ENCODE measurements at regions not wholly inside any gene's neighbourhood (a gene's known extent, or its start where the extent isn't known, plus 50 kb on each side); places are given as distances from the start of the nearest gene placed in this dataset.
"Not testable (repeated sequence)": the region's sequence is repeated elsewhere in the genome, so short reads cannot be mapped to it uniquely, and the experiment has no call there.

DNA sequence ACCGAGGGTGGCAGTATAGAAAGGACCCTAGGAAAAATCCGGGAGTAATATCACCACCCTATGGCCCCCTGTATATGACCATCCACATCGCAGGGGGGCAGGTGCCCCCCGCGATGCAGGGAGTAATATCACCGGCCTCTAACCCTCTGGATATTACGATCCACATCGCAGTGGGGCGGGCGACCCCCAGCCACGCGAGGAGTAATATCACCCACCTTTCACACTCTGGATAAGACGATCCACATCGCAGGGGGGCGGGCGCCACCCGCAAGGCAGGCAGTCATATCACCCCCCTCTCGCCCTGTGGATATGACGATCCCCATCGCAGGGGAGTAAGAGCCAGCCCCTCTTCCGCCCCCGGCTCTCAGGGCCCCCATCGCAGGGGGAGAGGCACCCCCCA, 76.7 kb upstream of the RUBCNL start:
- DNase-seq = no peak

- DNase-seq = not testable (repeated sequence)
Measured at GRCh38 chr13:46460223-46460622, 73.2 kb upstream of the RUBCNL start.

DNA sequence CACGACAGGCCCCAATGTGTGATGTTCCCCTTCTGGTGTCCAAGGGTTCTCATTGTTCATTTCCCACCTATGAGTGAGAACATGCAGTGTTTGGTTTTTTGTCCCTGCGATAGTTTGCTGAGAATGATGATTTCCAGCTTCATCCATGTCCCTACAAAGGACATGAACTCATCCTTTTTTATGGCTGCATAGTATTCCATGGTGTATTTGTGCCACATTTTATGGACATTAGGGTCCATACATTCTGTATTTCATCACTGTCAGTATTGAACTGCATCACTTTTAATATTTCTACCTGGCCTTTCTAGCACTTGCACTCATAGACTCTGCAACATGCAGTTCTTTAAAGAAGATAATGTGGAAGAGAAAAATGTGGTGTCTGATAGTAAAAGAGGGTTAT, 70.2 kb upstream of the RUBCNL start:
- not testable (repeated sequence) for DNase-seq

DNA sequence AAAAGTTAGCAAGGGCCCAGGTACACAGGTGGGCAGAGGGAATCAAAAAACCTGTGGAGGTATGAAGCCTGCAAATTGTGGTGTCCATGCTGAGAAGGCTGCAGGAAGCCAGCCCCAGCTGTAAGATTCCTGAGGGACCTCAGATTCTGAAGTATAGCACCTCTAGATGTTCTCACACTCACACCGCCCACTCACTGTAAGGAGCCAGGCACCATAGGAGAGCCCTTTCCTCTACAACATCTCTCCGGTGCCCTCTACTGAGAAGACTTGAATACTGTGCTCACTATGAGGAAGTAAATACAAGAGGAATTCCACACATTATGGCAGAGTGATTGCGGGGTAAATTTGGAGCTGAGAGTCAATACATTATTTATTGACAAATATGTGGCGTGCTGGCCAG, 68.9 kb upstream of the RUBCNL start:
- DNase-seq = peak; percentile 39

- not testable (repeated sequence) for DNase-seq
Measured at GRCh38 chr13:46451145-46451544, 64.1 kb upstream of the RUBCNL start.

DNA sequence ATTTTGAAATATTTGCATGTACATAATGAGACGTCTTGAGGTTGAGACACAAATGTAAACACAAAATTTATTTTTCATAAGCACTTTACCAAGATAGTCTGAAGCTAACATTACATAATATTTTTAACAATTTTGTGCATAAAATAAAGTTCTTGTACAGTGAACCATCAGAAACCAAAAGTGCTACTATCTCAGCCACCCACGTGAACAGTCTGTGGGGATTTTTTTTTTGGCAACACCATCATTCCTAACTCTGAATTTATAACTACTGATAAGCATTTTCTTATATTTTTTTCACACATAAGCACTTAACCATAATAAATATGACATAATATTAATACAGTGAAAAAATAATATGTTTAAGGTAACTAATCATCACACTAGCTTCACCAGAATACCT, 62.9 kb upstream of the RUBCNL start:
- DNase-seq = not testable (repeated sequence)

DNA sequence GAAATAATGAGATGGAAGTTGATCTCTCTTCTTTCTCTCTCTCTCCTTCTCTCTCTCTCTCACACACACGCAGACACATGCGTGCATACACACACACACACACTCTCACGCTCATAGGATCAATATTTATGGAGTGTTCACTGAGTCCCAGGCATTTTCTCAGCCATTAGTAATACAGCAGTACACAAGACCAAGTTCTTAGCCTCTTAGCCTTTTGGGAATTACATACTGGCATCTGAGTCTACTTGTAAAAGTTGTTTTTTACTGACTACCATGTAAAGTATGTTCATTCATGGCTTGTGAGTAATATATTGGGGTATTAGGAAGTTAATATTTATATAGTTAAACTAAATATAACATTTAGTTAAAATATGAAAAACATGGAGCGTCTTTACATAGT, 61.1 kb upstream of the RUBCNL start:
- DNase-seq = not testable (repeated sequence)

- not testable (repeated sequence) for DNase-seq
Measured at GRCh38 chr13:46437808-46438404, 50.9 kb upstream of the RUBCNL start.

Measured in NCI-H69 (cell line).